HUES48 (cell line): ENCODE measurements at regions not wholly inside any gene's neighbourhood (a gene's known extent, or its start where the extent isn't known, plus 50 kb on each side); places are given as distances from the start of the nearest gene placed in this dataset.

Source experiments
- H3K27ac ChIP-seq: one replicate; pipeline ENCODE4 v1.7.0; 2013; ENCODE audit warnings: low read depth, low read length, inconsistent platforms
- H3K27me3 ChIP-seq: 2 replicates; pipeline ENCODE4 v1.6.1; 2013; ENCODE audit warnings: mild to moderate bottlenecking, low read length; ENCODE audit not compliant: control insufficient read depth, insufficient read depth
- H3K36me3 ChIP-seq: 2 replicates; pipeline ENCODE4 v1.6.1; 2013; ENCODE audit warnings: low read length; ENCODE audit not compliant: control insufficient read depth, insufficient read depth
- H3K4me1 ChIP-seq: 2 replicates; pipeline ENCODE4 v1.6.1; 2013; ENCODE audit warnings: mild to moderate bottlenecking, low read length; ENCODE audit not compliant: control insufficient read depth, insufficient read depth
- H3K4me3 ChIP-seq: 2 replicates; pipeline ENCODE4 v1.5.1; 2013; ENCODE audit warnings: mild to moderate bottlenecking, low read depth, low read length
- H3K9ac ChIP-seq: 2 replicates; pipeline ENCODE4 v1.6.1; 2013; ENCODE audit warnings: mild to moderate bottlenecking, low read depth, low read length, moderate library complexity
- H3K9me3 ChIP-seq: 2 replicates; pipeline ENCODE4 v1.6.1; 2013; ENCODE audit warnings: low read length; ENCODE audit not compliant: control insufficient read depth, insufficient read depth

GRCh38 chr7:25802473-25802872, 349.5 kb upstream of the NFE2L3 start:
- H3K4me3 ChIP-seq = no peak overlapping the region
- no peak overlapping the region for H3K27ac ChIP-seq
- no peaks in the 10 kb centered on the region for H3K4me1 ChIP-seq
- H3K36me3 ChIP-seq = no peaks in the 10 kb centered on the region
- no peaks in the 10 kb centered on the region for H3K27me3 ChIP-seq
- no peak overlapping the region for H3K9ac ChIP-seq
- no peaks in the 10 kb centered on the region for H3K9me3 ChIP-seq

- H3K4me1 ChIP-seq = no peaks in the 10 kb centered on the region
- no peak overlapping the region for H3K4me3 ChIP-seq
- no peaks in the 10 kb centered on the region for H3K27me3 ChIP-seq
- no peaks in the 10 kb centered on the region for H3K9me3 ChIP-seq
- H3K36me3 ChIP-seq = no peaks in the 10 kb centered on the region
- H3K27ac ChIP-seq = no peak overlapping the region
- H3K9ac ChIP-seq = no peak overlapping the region
Observed at GRCh38 chr7:25803117-25803887, 348.7 kb upstream of the NFE2L3 start.

- H3K9me3 ChIP-seq = no peaks in the 10 kb centered on the region
- H3K27me3 ChIP-seq = no peaks in the 10 kb centered on the region
- no peaks in the 10 kb centered on the region for H3K36me3 ChIP-seq
- no peaks in the 10 kb centered on the region for H3K4me1 ChIP-seq
- H3K9ac ChIP-seq = no peak overlapping the region
- H3K4me3 ChIP-seq = no peak overlapping the region
- no peak overlapping the region for H3K27ac ChIP-seq
Observed at GRCh38 chr7:25804154-25804553, 347.8 kb upstream of the NFE2L3 start.

GRCh38 chr7:25805027-25805687, 346.8 kb upstream of the NFE2L3 start:
- no peaks in the 10 kb centered on the region for H3K9me3 ChIP-seq
- H3K36me3 ChIP-seq = no peaks in the 10 kb centered on the region
- no peak overlapping the region for H3K9ac ChIP-seq
- no peaks in the 10 kb centered on the region for H3K27me3 ChIP-seq
- H3K4me3 ChIP-seq = no peak overlapping the region
- no peaks in the 10 kb centered on the region for H3K4me1 ChIP-seq
- H3K27ac ChIP-seq = no peak overlapping the region

GRCh38 chr7:25807086-25807611, 344.8 kb upstream of the NFE2L3 start:
- H3K36me3 ChIP-seq = no peaks in the 10 kb centered on the region
- no peak overlapping the region for H3K27ac ChIP-seq
- H3K27me3 ChIP-seq = no peaks in the 10 kb centered on the region
- no peaks in the 10 kb centered on the region for H3K4me1 ChIP-seq
- H3K4me3 ChIP-seq = no peak overlapping the region
- H3K9me3 ChIP-seq = no peaks in the 10 kb centered on the region
- H3K9ac ChIP-seq = no peak overlapping the region

- H3K9ac ChIP-seq = no peak overlapping the region
- no peaks in the 10 kb centered on the region for H3K27me3 ChIP-seq
- H3K27ac ChIP-seq = no peak overlapping the region
- no peaks in the 10 kb centered on the region for H3K4me1 ChIP-seq
- no peaks in the 10 kb centered on the region for H3K36me3 ChIP-seq
- no peak overlapping the region for H3K4me3 ChIP-seq
- H3K9me3 ChIP-seq = no peaks in the 10 kb centered on the region
Observed at GRCh38 chr7:25809441-25809840, 342.6 kb upstream of the NFE2L3 start.

- Histone ChIP-seq H3K9me3 (no peaks in the 10 kb centered on the region), H3K27ac (no peak overlapping the region), H3K36me3 (no peaks in the 10 kb centered on the region), H3K9ac (no peak overlapping the region), H3K27me3 (no peaks in the 10 kb centered on the region), H3K4me3 (no peak overlapping the region), H3K4me1 (no peaks in the 10 kb centered on the region)
Observed at GRCh38 chr7:25812086-25812850, 339.7 kb upstream of the NFE2L3 start.

- Histone ChIP-seq H3K36me3 (no peaks in the 10 kb centered on the region), H3K27ac (no peak overlapping the region), H3K4me1 (no peaks in the 10 kb centered on the region), H3K27me3 (no peaks in the 10 kb centered on the region), H3K9me3 (no peaks in the 10 kb centered on the region), H3K4me3 (no peak overlapping the region), H3K9ac (no peak overlapping the region)
Observed at GRCh38 chr7:25813381-25813780, 338.6 kb upstream of the NFE2L3 start.

GRCh38 chr7:25815711-25816110, 336.3 kb upstream of the NFE2L3 start:
- no peak overlapping the region for H3K27ac ChIP-seq
- H3K4me3 ChIP-seq = no peak overlapping the region
- H3K36me3 ChIP-seq = no peaks in the 10 kb centered on the region
- H3K9ac ChIP-seq = no peak overlapping the region
- no peaks in the 10 kb centered on the region for H3K9me3 ChIP-seq
- H3K4me1 ChIP-seq = no peaks in the 10 kb centered on the region
- H3K27me3 ChIP-seq = no peaks in the 10 kb centered on the region

GRCh38 chr7:25820432-25821040, 331.5 kb upstream of the NFE2L3 start:
- Histone ChIP-seq H3K27me3 (no peaks in the 10 kb centered on the region), H3K9ac (no peak overlapping the region), H3K4me1 (no peaks in the 10 kb centered on the region), H3K27ac (no peak overlapping the region), H3K36me3 (no peaks in the 10 kb centered on the region), H3K9me3 (no peaks in the 10 kb centered on the region), H3K4me3 (no peak overlapping the region)
